Stimulated activated CD4-positive, alpha-beta T cell treated with anti-CD3 and anti-CD28 coated beads, Interleukin-1b, Interleukin-23, amount 100 ng/mL, for 24 hours (primary cell): ENCODE measurements at regions not wholly inside any gene's neighbourhood (a gene's known extent, or its start where the extent isn't known, plus 50 kb on each side); places are given as distances from the start of the nearest gene placed in this dataset.

ENCODE experiments used
- DNase-seq, 4 experiments: peaks; one replicate each; pipeline ENCODE4 v3.0.0-alpha.2; 2020; ENCODE audit warnings: low read depth in 4 of 4, low spot score in 1 of 4

- no peak for DNase-seq
These were observed 1005.7 kb downstream of the DTWD2 start for GRCh38 chr5:117982691-117983090.

GRCh38 chr5:117973785-117974184 is 1014.6 kb downstream of the DTWD2 start:
- DNase-seq, result no peak

GRCh38 chr5:117955831-117956230 is 1032.5 kb downstream of the DTWD2 start:
- no peak for DNase-seq

GRCh38 chr5:117954331-117954730 is 1034.0 kb downstream of the DTWD2 start:
- no peak for DNase-seq

- no peak for DNase-seq
These were observed 1035.1 kb downstream of the DTWD2 start for GRCh38 chr5:117953272-117953671.

- no peak for DNase-seq
These were observed 1040.5 kb downstream of the DTWD2 start for GRCh38 chr5:117947836-117948235.

- no peak for DNase-seq
These were observed 1041.2 kb downstream of the DTWD2 start for GRCh38 chr5:117947121-117947520.

GRCh38 chr5:117945258-117945657 is 1043.1 kb downstream of the DTWD2 start:
- no peak for DNase-seq

GRCh38 chr5:117943541-117943940 is 1044.8 kb downstream of the DTWD2 start:
- DNase-seq, result no peak

GRCh38 chr5:117942861-117943519 is 1045.4 kb downstream of the DTWD2 start:
- no peak for DNase-seq

- DNase-seq, result no peak
These were observed 1095.1 kb downstream of the DTWD2 start for GRCh38 chr5:117893211-117893610.

GRCh38 chr5:117892360-117892759 is 1096.0 kb downstream of the DTWD2 start:
- no peak for DNase-seq

- DNase-seq, result no peak
These were observed 1098.8 kb downstream of the DTWD2 start for GRCh38 chr5:117889596-117889995.

GRCh38 chr5:117888688-117889087 is 1099.7 kb downstream of the DTWD2 start:
- no peak for DNase-seq

- no peak for DNase-seq
These were observed 1106.7 kb downstream of the DTWD2 start for GRCh38 chr5:117881426-117882230.

GRCh38 chr5:117880932-117881331 is 1107.4 kb downstream of the DTWD2 start:
- no peak for DNase-seq

- DNase-seq, result no peak
These were observed 1110.6 kb downstream of the DTWD2 start for GRCh38 chr5:117877731-117878130.

GRCh38 chr5:117872798-117873368 is 1115.5 kb downstream of the DTWD2 start:
- DNase-seq, result no peak

- no peak for DNase-seq
These were observed 1118.8 kb downstream of the DTWD2 start for GRCh38 chr5:117869596-117869995.

- no peak for DNase-seq
These were observed 1124.6 kb downstream of the DTWD2 start for GRCh38 chr5:117863586-117864296.

GRCh38 chr5:117860550-117860949 is 1127.8 kb downstream of the DTWD2 start:
- no peak for DNase-seq

- DNase-seq, result no peak
These were observed 1129.2 kb downstream of the DTWD2 start for GRCh38 chr5:117859176-117859575.
